NK-92 treated with Interleukin-12 subunit alpha and Interleukin-12 subunit beta, amount 100 ng/mL, for 24 hours (cell line): ENCODE measurements at regions not wholly inside any gene's neighbourhood (a gene's known extent, or its start where the extent isn't known, plus 50 kb on each side); places are given as distances from the start of the nearest gene placed in this dataset.
"Not testable (repeated sequence)": the region's sequence is repeated elsewhere in the genome, so short reads cannot be mapped to it uniquely, and the experiment has no call there.

Experiments used
- DNase-seq: peaks from one replicate; lab custom pipeline; 2025; lab: John Stamatoyannopoulos, UW

DNA sequence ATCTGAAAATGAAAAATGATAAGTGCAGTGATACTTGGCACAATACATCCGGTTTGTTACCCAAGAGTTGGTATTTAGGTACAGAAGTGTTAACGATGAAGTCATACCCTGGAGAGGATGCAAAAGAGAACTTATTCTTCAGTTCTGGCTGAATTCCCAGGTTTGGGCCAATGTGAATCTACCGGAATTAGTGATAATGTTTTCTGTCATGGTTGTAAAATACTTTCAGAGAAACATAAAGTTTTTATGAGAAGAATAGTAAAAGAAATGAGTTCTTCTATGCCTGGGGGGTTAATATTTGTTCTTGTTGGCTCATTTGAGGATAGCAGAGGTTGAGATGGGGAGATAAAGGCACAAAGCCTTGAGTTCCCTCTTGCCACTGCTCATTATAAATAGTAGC lies 509.9 kb upstream of the POU3F2 start:
- DNase-seq, result no peak

- DNase-seq, result no peak
Observed at GRCh38 chr6:98325366-98325765, 509.0 kb upstream of the POU3F2 start.

DNA sequence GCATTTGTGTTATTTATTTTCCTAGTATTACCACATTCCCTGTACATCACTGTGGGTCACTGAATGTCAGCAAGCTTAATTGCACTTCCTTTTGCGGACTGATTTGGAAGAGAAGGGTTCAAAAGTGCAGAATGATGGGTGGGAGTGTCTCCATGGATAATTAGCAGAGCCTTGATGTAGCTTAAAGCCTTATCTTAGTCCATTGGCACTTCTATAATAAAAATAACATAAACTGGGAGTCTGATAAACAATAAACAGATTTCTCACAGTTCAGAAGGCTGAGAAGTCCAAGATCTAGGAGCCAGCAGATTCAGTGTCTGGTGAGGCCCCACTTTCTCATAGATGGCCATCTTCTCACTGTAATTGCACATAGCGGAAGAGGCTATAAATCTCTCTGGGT lies 501.1 kb upstream of the POU3F2 start:
- DNase-seq, result no peak

DNA sequence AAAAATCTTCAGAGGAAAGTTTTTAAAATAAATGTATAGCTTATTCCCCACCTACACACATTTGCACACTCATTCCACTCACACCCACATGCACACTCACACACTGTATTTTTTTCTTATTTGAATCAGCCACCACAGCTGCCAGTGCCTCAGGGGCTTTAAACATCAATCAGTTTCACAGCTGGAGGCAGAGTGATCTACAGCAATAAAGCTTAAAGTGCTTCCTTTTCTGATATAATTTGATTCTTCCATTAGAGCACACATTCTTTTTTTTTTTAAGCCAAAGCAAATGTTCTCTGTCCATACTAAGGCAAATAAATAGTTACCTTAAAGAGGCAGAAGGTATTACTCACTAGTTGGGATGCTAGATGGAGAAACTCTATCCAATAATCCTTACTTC lies 498.8 kb upstream of the POU3F2 start:
- no peak for DNase-seq

DNA sequence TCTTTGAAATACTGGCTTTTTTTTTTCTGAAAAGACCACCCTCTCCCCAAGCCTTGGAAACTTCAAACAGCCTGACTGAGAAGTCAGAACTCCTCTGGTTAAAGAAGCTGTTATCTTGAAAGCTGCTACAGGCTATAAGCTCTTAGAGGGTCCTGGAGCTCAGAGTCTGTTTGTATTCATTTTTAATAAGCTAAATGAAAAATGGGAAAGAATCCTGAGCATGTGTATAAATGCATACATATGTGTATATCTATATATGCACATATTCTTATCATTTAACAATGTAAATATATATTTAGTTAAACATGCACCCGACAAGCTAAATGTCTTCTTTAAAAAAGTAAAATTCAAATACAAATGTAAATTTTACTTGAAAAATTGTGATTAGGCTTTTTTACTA lies 494.9 kb upstream of the POU3F2 start:
- no peak for DNase-seq

GRCh38 chr6:98343004-98343403 lies 491.4 kb upstream of the POU3F2 start:
- DNase-seq, result no peak

DNA sequence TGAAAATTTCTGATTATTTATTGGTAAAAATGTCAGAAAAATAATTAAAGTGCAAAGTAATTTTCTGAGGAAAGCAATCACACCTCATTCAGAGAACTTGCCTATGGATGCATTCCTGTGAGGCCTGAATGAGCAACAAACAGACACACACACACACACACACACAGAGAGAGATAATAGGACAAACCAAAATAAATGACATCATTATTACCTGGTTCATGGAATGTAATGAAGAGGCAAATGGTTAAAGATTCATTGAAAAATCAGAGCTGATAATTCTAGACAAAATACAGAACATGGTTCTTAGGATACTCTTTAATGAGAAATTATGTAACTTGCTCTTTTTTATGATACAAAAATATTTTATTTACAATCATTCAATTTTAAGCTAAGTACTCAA lies 490.6 kb upstream of the POU3F2 start:
- DNase-seq, result no peak

DNA sequence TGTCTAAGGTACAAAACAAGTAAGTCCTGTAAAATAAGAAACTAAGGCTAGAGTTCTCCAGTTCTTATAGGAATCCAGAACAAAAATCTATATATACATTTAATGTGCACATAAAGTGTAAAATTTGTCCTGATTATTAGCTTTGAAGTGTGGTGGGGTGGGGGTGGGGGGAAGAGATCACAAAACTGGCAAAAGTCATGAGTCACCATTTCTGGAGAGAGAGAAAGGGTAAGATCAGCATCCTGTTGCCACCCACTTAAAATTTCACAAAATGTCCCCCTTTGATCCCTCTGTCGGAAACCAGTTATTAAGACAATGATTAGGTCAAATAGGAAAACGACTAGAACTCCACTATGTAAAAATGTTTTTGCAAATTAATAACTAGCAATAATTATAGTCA lies 482.0 kb upstream of the POU3F2 start:
- DNase-seq, result no peak

GRCh38 chr6:98358173-98358572 lies 476.2 kb upstream of the POU3F2 start:
- DNase-seq, result no peak

DNA sequence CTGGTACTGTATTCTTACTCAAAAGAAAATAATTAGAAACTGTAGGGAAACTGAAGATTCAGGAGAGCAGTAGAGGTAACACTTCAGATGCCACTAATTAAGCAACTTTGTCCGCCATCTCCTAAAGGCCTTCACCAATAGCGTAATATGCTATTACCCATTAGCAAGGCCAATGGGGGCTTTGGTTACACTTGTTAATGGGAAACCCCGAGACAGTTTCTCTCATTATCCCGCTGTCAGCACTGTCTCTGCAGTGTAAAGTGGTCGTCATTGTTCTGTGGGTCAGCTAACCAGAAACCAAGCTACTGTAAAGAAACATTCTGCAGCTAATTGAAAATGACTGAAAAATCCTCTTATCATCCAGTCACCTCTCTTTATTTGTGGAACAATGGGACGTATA lies 468.0 kb upstream of the POU3F2 start:
- no peak for DNase-seq

GRCh38 chr6:98380589-98380988 lies 453.8 kb upstream of the POU3F2 start:
- no peak for DNase-seq

DNA sequence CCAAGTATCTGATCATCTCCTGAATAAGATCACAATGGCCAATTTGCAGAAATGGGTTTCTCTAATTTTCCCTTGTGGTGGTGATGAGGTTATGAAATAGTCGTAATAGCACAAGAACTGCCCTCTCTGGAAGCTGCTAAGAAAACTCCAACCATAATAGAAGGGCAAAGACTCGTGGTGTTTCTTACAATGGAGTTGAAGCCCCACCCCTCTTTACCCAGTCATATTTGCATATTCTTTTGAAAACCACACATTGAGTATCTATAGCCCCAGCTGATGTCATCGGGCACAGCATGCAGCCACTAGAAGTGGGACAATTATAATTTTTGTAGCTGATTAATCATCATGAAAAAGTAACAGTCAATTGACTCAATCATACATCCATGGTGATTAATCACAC lies 452.1 kb upstream of the POU3F2 start:
- no peak for DNase-seq

DNA sequence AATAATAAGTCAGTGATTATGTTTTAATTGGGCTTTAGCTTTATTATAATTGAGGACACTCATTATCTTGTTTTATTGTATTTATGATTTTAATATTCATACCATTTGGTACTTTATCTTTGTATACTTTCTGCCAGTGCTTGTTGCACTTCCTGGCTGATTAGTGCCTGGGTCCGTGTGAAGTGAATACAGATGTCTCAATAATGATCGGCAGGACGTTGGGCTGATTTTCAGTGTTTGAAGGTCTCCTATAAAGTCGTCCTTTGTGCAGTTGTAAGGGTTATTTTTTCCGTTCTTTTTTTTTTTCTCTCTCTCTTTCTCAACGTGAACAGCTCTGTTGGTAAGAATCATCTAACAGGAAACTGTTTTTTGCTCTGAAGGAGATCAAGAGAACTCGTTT lies 450.0 kb upstream of the POU3F2 start:
- no peak for DNase-seq

DNA sequence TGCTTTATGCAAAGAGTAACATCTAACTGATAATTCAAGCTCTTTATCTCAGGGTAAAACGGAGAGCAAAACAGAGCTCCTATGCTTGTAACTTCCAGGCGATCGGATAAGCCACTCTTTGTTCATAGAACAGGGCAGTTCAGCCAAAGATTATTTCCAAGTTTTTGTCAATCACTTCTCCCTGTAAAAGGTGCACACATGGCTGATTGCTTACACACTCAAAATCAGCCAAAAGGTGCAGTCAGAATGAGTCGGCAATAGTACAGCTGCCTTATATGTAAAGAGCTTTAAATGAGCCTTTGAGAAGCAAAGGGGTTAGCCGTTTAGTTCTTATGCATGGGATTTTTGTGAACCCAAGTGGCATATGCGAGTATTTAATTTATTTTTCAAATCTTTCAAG lies 449.6 kb upstream of the POU3F2 start:
- DNase-seq, result no peak

DNA sequence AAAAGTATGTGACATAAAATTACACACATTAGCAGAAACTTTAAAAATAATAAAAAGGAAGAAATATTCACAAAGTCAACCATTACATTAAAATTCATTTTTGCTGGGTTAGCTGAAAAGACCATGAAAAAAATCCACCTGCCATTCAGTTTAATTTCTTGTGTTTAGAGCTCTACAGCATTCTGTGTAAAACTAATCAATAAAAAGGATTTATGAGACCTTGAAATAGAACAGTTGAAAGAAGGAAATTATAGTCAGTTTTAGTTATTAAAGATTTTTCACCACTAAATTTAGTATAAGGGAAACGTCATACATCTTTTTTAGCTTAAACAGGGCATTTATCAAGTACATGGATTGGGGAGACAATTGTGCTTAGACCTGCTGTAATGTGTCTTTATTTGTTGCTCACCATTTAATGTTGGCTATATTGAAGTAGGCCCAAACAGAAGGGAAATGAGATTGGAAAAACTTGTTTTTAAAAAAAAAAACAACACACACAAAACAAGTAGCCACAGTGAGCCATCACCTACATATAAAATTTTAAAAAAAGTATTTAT lies 438.7 kb upstream of the POU3F2 start:
- no peak for DNase-seq

- DNase-seq, result no peak
Observed at GRCh38 chr6:98416027-98416426, 418.3 kb upstream of the POU3F2 start.

- not testable (repeated sequence) for DNase-seq
Observed at GRCh38 chr6:98416497-98417158, 417.7 kb upstream of the POU3F2 start.

DNA sequence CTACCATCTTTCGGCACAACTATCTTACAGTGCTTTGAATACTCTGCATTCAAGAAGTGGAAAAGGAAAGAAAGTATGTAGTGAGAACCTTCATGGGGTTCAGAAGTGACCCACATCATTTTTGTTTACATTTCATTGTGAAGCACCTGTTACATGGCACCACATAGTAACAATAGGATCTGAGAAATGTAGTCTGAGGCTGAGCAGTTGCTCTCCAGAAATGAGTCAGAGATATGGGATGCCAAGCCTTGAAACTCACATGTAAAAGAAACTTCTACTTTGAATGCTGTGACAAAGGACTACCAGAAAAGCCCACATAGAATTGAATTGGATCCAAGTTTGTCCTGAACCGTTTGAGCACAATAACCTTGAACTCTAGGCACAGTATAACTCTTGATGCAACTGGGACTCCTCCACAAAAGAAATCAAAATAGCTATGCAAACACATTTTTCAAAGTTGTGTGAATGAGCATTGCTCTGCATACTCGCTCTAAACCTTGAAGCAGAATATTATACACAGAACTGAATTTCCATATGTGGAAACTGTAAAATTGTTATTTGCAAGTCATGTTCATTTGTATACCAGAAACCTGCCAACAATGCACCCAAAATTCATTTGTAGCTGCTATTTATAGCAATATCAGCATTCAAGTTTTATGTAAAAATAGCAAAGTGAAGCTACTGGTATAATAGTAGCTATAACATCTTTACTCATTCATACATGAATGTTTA lies 400.9 kb upstream of the POU3F2 start:
- no peak for DNase-seq

- DNase-seq, result no peak
Observed at GRCh38 chr6:98443633-98444032, 390.7 kb upstream of the POU3F2 start.

GRCh38 chr6:98452685-98453084 lies 381.7 kb upstream of the POU3F2 start:
- DNase-seq, result no peak

GRCh38 chr6:98454809-98455322 lies 379.5 kb upstream of the POU3F2 start:
- no peak for DNase-seq

- DNase-seq, result no peak
Observed at GRCh38 chr6:98458708-98459107, 375.7 kb upstream of the POU3F2 start.
